ENCODE measurements at regions not wholly inside any gene's neighbourhood (a gene's known extent, or its start where the extent isn't known, plus 50 kb on each side); places are given as distances from the start of the nearest gene placed in this dataset.

DNA sequence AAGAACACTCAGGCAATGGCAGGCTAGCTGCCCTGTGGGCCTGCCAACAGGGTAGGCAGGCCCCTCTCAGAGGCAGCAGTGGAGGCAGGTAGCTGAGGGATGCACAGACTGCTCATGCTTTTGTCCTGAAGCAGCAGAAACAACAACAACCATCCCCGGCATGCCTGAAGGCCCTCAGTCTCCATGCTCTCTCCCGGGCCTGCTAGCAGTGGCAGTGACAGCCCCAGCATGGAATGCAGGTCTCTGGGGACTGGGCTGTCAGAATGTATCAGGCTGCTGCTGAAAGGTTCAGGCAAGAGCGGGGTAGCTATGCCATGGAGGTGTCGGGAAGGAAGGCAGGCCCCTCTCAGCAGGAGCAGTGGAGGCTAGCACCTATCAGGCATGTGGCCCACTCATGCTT is 209.8 kb downstream of the KCNJ3 start:
- H3K27ac Mint-ChIP-seq: no peak overlapping the region
- no peaks in the 10 kb centered on the region for H3K27me3 Mint-ChIP-seq (ENCODE audit: low read depth)
- no peak overlapping the region for H3K4me3 Mint-ChIP-seq
- H3K9me3 Mint-ChIP-seq: no peaks in the 10 kb centered on the region
- no peaks in the 10 kb centered on the region for H3K36me3 Mint-ChIP-seq (ENCODE audit: low read depth)
- H3K4me1 Mint-ChIP-seq (ENCODE audit: low read depth): no peaks in the 10 kb centered on the region

Data from T-helper 1 cell treated with Interleukin-12 subunit alpha and Interleukin-12 subunit beta and Interleukin-4 antibody, amounts not matched to agents 30 μg/mL and 1 μg/mL, for 36 hours (primary cell).